B cell (primary cell): ENCODE measurements at regions not wholly inside any gene's neighbourhood (a gene's known extent, or its start where the extent isn't known, plus 50 kb on each side); places are given as distances from the start of the nearest gene placed in this dataset.

Source experiments
- EZH2 ChIP-seq: IDR thresholded peaks from 2 replicates; pipeline ENCODE4 v1.6.1; 2012; ENCODE audit warnings: borderline replicate concordance, low read depth, mild to moderate bottlenecking, moderate library complexity, low read length; ENCODE audit not compliant: insufficient read depth, poor library complexity, severe bottlenecking
- TF ChIP-seq, protein P1 (sequence below): fragments of 200-600 bp; IDR thresholded peaks from one replicate; pipeline ENCODE4 v1.8.0; 2022; ENCODE audit warnings: antibody characterized with exemption, mild to moderate bottlenecking

- no peak for TF ChIP-seq EZH2
- TF ChIP-seq, protein P1, sequence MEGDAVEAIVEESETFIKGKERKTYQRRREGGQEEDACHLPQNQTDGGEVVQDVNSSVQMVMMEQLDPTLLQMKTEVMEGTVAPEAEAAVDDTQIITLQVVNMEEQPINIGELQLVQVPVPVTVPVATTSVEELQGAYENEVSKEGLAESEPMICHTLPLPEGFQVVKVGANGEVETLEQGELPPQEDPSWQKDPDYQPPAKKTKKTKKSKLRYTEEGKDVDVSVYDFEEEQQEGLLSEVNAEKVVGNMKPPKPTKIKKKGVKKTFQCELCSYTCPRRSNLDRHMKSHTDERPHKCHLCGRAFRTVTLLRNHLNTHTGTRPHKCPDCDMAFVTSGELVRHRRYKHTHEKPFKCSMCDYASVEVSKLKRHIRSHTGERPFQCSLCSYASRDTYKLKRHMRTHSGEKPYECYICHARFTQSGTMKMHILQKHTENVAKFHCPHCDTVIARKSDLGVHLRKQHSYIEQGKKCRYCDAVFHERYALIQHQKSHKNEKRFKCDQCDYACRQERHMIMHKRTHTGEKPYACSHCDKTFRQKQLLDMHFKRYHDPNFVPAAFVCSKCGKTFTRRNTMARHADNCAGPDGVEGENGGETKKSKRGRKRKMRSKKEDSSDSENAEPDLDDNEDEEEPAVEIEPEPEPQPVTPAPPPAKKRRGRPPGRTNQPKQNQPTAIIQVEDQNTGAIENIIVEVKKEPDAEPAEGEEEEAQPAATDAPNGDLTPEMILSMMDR = no peak
Observed at GRCh38 chr1:216884614-216885229, 161.5 kb upstream of the ESRRG start.
